ENCODE measurements at regions not wholly inside any gene's neighbourhood (a gene's known extent, or its start where the extent isn't known, plus 50 kb on each side); places are given as distances from the start of the nearest gene placed in this dataset.

- DNase-seq, result no peak
- in situ Hi-C loops (cut with HindIII; ENCODE audit: low pct_ligation_motif_present, low sequenced_read_pairs), result no loop called here
- Histone ChIP-seq H3K4me3 (ENCODE audit: low read depth, low read length) (no peak overlapping the region), H3K27me3 (replicated peaks) (no peaks in the 10 kb centered on the region), H3K36me3 (replicated peaks) (no peaks in the 10 kb centered on the region), H3K27ac (no peak overlapping the region)
- no peak for TF ChIP-seq CTCF (IDR thresholded peaks at IDR 0.05; ENCODE audit: low read depth, low read length, missing control alignments)
Measured at GRCh38 chr12:4089956-4090355, 183.6 kb upstream of the CCND2 start.

- DNase-seq, result peak; percentile 5
- in situ Hi-C loops (cut with HindIII; ENCODE audit: low pct_ligation_motif_present, low sequenced_read_pairs), result no loop called here
- Histone ChIP-seq H3K36me3 (replicated peaks) (no peaks in the 10 kb centered on the region), H3K27me3 (replicated peaks) (no peaks in the 10 kb centered on the region), H3K4me3 (ENCODE audit: low read depth, low read length) (no peak overlapping the region), H3K27ac (no peak overlapping the region)
- TF ChIP-seq CTCF (IDR thresholded peaks at IDR 0.05; ENCODE audit: low read depth, low read length, missing control alignments), result no peak
Measured at GRCh38 chr12:4089121-4089606, 184.4 kb upstream of the CCND2 start.

- no peak for TF ChIP-seq CTCF (IDR thresholded peaks at IDR 0.05; ENCODE audit: low read depth, low read length, missing control alignments)
- Histone ChIP-seq H3K4me3 (ENCODE audit: low read depth, low read length) (no peak overlapping the region), H3K36me3 (replicated peaks) (no peaks in the 10 kb centered on the region), H3K27ac (no peak overlapping the region), H3K27me3 (replicated peaks) (no peaks in the 10 kb centered on the region)
- in situ Hi-C loops (cut with HindIII; ENCODE audit: low pct_ligation_motif_present, low sequenced_read_pairs), result no loop called here
- DNase-seq, result no peak
Measured at GRCh38 chr12:4088451-4088850, 185.1 kb upstream of the CCND2 start.

- H3K27me3 ChIP-seq (replicated peaks), result no peaks in the 10 kb centered on the region
- TF ChIP-seq CTCF (IDR thresholded peaks at IDR 0.05; ENCODE audit: low read depth, low read length, missing control alignments), result no peak
- no peaks in the 10 kb centered on the region for H3K36me3 ChIP-seq (replicated peaks)
- no peak for DNase-seq
- H3K27ac ChIP-seq, result no peak overlapping the region
- no peak overlapping the region for H3K4me3 ChIP-seq (ENCODE audit: low read depth, low read length)
- in situ Hi-C loops (cut with HindIII; ENCODE audit: low pct_ligation_motif_present, low sequenced_read_pairs), result no loop called here
Measured at GRCh38 chr12:4086481-4086880, 187.1 kb upstream of the CCND2 start.

GRCh38 chr12:4084573-4084972 lies 189.0 kb upstream of the CCND2 start:
- no peak overlapping the region for H3K27ac ChIP-seq
- H3K36me3 ChIP-seq (replicated peaks), result no peaks in the 10 kb centered on the region
- no peak overlapping the region for H3K4me3 ChIP-seq (ENCODE audit: low read depth, low read length)
- no peak for DNase-seq
- no peak for TF ChIP-seq CTCF (IDR thresholded peaks at IDR 0.05; ENCODE audit: low read depth, low read length, missing control alignments)
- in situ Hi-C loops (cut with HindIII; ENCODE audit: low pct_ligation_motif_present, low sequenced_read_pairs), result no loop called here
- H3K27me3 ChIP-seq (replicated peaks), result no peaks in the 10 kb centered on the region

- TF ChIP-seq CTCF (IDR thresholded peaks at IDR 0.05; ENCODE audit: low read depth, low read length, missing control alignments), result no peak
- Histone ChIP-seq H3K36me3 (replicated peaks) (no peaks in the 10 kb centered on the region), H3K27me3 (replicated peaks) (no peaks in the 10 kb centered on the region), H3K4me3 (ENCODE audit: low read depth, low read length) (no peak overlapping the region), H3K27ac (no peak overlapping the region)
- no peak for DNase-seq
- in situ Hi-C loops (cut with HindIII; ENCODE audit: low pct_ligation_motif_present, low sequenced_read_pairs), result no loop called here
Measured at GRCh38 chr12:4082809-4083403, 190.7 kb upstream of the CCND2 start.

All from brain microvascular endothelial cell (primary cell).